Adrenal gland (tissue), 9 donors: ENCODE measurements at regions not wholly inside any gene's neighbourhood (a gene's known extent, or its start where the extent isn't known, plus 50 kb on each side); places are given as distances from the start of the nearest gene placed in this dataset.

Experiments used
- DNase-seq, 7 donors: peaks; one replicate each; pipeline ENCODE4 v3.0.0-alpha.2; 2019 to 2020
- H3K27ac ChIP-seq, 5 donors: fragments of 200-600 bp; sonication (generic) in 4 of 5; 1 replicate in 3 of 5; 2 replicates in 2 of 5; pipeline versions ENCODE4 v1.5.1 to v1.8.0; 2016 to 2020; ENCODE audit warnings: mild to moderate bottlenecking in 1 of 5
- H3K27me3 ChIP-seq: fragments of 200-600 bp; 2 replicates; pipeline ENCODE4 v1.8.0; 2021
- H3K36me3 ChIP-seq, 2 donors: fragments of 200-600 bp; replicated peaks in 1 of 2; 1 replicate in 1 of 2; 2 replicates in 1 of 2; pipeline versions ENCODE4 v1.5.1 to v1.8.0; 2018 to 2022
- H3K4me1 ChIP-seq, 2 donors: fragments of 200-600 bp; replicated peaks in 1 of 2; 1 replicate in 1 of 2; 2 replicates in 1 of 2; pipeline versions ENCODE4 v1.5.1 to v1.8.0; 2018 to 2021
- H3K4me3 ChIP-seq, 4 donors: fragments of 200-600 bp; sonication (generic) in 3 of 4; one replicate each; pipeline ENCODE4 v1.5.1; 2016 to 2018
- H3K9me3 ChIP-seq, 3 donors: fragments of 200-600 bp; sonication (generic) in 1 of 3; replicated peaks in 1 of 3; 1 replicate in 2 of 3; 2 replicates in 1 of 3; pipeline versions ENCODE4 v1.5.1 to v1.8.0; 2016 to 2021
- CTCF ChIP-seq, 6 experiments: fragments of 450-650 bp in 4 of 6; fragments of 200-600 bp in 2 of 6; sonication (generic) in 1 of 6; IDR thresholded peaks; 1 replicate in 5 of 6; 2 replicates in 1 of 6; pipeline versions ENCODE4 v1.5.1 to v1.8.0; 2016 to 2021; ENCODE audit warnings: antibody characterized with exemption in 6 of 6, mild to moderate bottlenecking in 2 of 6, moderate library complexity in 1 of 6
- POLR2A ChIP-seq, 2 donors: fragments of 450-650 bp; IDR thresholded peaks; one replicate each; pipeline ENCODE4 v1.6.1; 2017; ENCODE audit warnings: antibody characterized with exemption in 2 of 2, mild to moderate bottlenecking in 2 of 2, moderate library complexity in 1 of 2
- WGBS, 4 donors: extraction: QIAGEN DNeasy Blood & Tissue Kit in 2 of 4; methylation state at CpG; one replicate each; pipeline versions ENCODE4 v1.1.5 to v1.1.7; 2013 to 2017; 5-methylcytosine and 5-hydroxymethylcytosine counted together
- intact Hi-C, 2 donors: fragments of 100-400 bp; cut with DNase I; formaldehyde crosslinking; loops; one replicate each; pipeline versions ENCODE4 v1.14.1 to v1.15.0; 2022 to 2023
- donor health status: healthy with polysubstance abuse.
- donor health status: Bipolar disorder and iron deficiency.
- donor health status: DM: yes; HTN: yes; CAD: no.
- donor health status: DM: no; HTN: no; CAD: no.
- donor health status: DM: no; HTN: no; CAD: no.

DNA sequence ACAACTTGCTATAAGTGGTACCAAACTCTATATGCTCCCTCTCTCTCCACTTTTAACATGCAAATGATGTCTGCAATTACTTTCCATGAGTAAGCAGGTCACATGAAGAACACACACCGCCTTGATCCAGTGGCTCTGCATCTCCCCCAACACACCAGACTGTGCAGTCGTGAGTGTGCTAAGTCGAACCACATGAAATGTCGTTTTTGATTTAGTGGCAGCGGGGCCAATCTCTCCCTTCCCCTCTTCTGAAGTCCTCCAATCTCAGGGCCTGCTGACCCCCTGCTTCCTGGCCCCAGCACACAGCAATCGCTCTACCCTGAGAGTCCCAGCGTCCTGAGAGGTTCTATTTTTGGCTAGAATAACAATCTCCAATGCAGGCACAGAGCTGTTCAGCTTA is 312.5 kb downstream of the SHQ1 start:
- Histone ChIP-seq H3K9me3 (no peaks in the 10 kb centered on the region), H3K4me3 (no peak overlapping the region), H3K27me3 (no peaks in the 10 kb centered on the region), H3K27ac (no peak overlapping the region), H3K4me1 (no peaks in the 10 kb centered on the region), H3K36me3 (no peaks in the 10 kb centered on the region)
- TF ChIP-seq CTCF (IDR thresholded peaks at IDR 0.05) (no peak), POLR2A (IDR thresholded peaks at IDR 0.05) (no peak)
- DNase-seq: no peak
- intact Hi-C loops: no loop called here
- WGBS, 4 donors: 60 to 67% (median 63%) methylated on average over 7 of the region's 7 CpGs

DNA sequence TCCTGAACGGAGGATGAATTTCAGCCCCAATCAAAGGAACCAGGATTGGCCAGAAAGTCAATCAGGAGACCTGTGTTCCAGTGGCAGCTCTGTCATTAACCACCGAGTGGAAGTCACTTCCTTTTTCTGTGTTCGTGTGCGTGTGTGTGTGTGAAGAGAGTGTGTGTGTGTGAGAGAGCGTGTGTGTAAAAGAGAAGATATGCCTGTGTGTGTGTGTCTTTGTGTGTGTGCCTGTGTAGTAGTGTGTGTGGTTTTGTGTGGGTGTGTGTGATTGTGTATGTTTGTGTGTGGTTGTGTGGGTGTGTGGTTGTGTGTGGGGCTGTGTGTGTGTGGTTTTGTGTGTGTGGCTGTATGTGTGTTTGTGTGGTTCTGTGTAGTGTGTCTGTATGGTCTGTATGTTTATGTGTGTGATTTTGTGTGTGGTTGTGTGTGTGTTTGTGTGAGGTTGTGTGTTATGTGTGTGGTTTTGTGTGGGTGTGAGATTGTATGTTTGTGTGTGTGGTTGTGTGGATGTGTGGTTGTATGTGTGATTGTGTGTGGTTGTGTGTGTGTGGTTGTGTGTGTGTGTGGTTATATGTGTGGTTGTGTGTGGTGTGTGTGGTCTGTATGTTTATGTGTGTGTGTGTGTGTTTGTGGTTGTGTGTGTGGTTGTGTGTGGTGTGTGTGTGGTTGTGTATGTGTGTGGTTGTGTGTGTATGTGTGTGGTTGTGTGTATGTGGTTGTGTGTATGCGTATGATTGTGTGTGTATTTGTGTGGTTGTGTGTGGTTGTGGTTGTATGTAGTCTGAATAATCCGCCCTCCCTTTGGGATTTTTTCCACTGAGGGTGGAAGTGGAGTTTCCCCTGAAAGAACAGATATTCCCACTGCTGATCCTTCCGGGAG is 314.4 kb downstream of the SHQ1 start:
- no peak overlapping the region for H3K27ac ChIP-seq
- H3K9me3 ChIP-seq: no peaks in the 10 kb centered on the region
- no peaks in the 10 kb centered on the region for H3K4me1 ChIP-seq
- no peak overlapping the region for H3K4me3 ChIP-seq
- 79 to 87% (median 84%) methylated on average over 8 of the region's 8 CpGs for WGBS, 4 donors
- H3K36me3 ChIP-seq: no peaks in the 10 kb centered on the region
- intact Hi-C loops: no loop called here
- no peaks in the 10 kb centered on the region for H3K27me3 ChIP-seq
- TF ChIP-seq POLR2A (IDR thresholded peaks at IDR 0.05) (no peak), CTCF (IDR thresholded peaks at IDR 0.05) (no peak)
- no peak for DNase-seq

- Histone ChIP-seq H3K9me3 (no peaks in the 10 kb centered on the region), H3K36me3 (no peaks in the 10 kb centered on the region), H3K4me1 (no peaks in the 10 kb centered on the region), H3K27me3 (no peaks in the 10 kb centered on the region), H3K4me3 (no peak overlapping the region), H3K27ac (no peak overlapping the region)
- no peak for DNase-seq
- intact Hi-C loops: no loop called here
- TF ChIP-seq CTCF (IDR thresholded peaks at IDR 0.05) (no peak), POLR2A (IDR thresholded peaks at IDR 0.05) (no peak)
Measured at GRCh38 chr3:72530426-72530825, 317.8 kb downstream of the SHQ1 start.

DNA sequence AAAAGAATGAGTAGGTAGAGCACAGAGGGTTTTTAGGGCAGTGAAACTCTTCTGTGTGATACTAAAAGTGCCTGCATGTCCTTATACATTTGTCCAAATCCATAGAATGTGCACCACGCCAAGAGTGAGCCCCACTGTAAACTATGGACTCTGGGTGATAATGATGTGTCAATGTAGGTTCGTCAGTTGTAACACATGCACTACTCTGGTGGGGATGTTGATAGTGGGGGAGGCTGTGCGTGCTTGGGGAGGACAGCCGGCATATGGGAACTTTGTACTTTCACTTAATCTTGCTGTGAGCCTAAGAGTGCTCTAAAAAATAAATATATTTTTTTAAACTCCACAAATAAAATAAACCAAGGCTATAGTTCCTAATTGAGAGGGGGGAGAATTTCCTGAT is 319.2 kb downstream of the SHQ1 start:
- H3K4me3 ChIP-seq: no peak overlapping the region
- no peaks in the 10 kb centered on the region for H3K27me3 ChIP-seq
- H3K4me1 ChIP-seq: no peaks in the 10 kb centered on the region
- no peak overlapping the region for H3K27ac ChIP-seq
- intact Hi-C loops: no loop called here
- no peak for DNase-seq
- no peaks in the 10 kb centered on the region for H3K36me3 ChIP-seq
- no peaks in the 10 kb centered on the region for H3K9me3 ChIP-seq
- TF ChIP-seq CTCF (IDR thresholded peaks at IDR 0.05) (no peak), POLR2A (IDR thresholded peaks at IDR 0.05) (no peak)
- 88 to 95% (median 93%) methylated on average over 4 of the region's 4 CpGs for WGBS, 4 donors
